D341Med (cell line): ENCODE measurements at regions not wholly inside any gene's neighbourhood (a gene's known extent, or its start where the extent isn't known, plus 50 kb on each side); places are given as distances from the start of the nearest gene placed in this dataset.

Experiments used
- DNase-seq: peaks from one replicate; pipeline ENCODE4 v3.0.0; 2012; ENCODE audit warnings: low spot score

DNA sequence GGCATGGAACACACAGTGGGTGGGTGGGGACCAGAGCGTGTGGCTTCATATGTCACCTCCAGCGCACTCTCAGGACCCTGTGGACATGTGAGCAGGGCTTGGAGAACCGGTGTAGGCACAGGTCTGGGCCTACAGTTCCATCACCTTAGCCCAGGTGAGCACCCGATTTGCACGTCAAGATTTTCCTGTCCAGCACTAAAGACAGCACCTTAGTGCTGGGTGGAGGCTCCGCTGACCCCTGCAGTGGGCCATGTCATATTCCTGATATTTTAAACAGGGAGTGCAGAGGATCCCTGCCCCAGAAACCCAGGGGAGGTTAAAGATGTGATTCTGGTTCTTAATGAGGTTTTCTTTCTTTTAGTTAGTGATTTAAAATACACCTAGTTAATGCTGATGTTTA lies 356.0 kb upstream of the IRX4 start:
- no peak for DNase-seq

- no peak for DNase-seq
These were observed 344.7 kb upstream of the IRX4 start for GRCh38 chr5:2227433-2227832.

GRCh38 chr5:2224689-2225088 lies 342.0 kb upstream of the IRX4 start:
- DNase-seq: no peak

DNA sequence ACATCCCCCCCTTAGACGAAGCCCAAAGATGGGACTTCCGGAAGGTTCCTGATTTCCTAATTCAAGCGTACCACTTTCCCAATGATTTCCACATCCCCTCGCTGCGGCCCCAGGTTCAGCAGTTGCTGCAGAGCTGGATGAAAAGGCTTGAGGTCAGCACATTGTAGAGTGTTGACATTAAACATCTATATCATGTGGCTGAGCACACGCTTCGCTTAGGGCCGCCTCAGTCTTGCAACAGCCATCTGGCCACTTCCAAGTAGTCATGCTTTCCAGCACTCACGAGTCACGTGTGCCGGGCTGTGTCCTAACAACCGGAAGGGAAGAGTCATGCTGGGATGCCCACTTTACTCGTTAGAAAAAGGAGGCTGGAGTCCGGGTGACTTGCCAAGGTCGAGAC lies 340.6 kb upstream of the IRX4 start:
- no peak for DNase-seq

DNA sequence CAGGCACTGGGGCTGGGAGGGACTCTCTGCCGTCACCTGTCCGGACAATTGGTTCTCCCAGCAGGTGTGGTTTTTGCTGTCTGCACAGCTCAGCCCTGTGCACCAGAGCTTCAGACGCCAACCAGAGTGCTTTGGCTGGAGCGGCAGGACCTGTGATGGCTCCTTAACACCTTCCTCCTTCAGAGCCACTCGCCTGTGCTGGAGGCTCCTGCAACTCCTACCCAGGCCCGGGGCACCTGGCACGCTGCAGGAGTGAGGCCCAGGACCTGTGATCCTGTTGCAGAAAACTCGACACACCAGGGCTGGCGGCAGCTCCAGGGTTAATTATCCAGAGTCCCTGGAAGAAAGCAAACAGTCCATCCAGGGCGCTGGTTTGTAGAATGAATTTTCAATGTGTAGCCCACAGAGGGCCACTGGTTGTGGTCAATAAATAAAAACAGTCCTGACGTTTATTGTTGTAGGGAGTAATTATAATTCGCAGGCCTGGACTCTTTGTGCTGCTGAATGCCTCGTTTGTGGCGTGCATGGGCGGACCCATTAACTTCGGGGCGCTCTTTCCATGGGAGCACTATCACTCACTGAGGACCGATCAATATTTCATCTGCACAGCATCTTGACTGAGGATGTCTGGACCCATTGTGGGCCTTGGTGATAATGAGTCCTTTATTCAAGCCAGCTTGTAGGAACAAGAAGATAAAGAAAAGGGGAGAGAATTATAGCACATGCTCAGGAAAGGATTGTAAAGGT lies 339.7 kb upstream of the IRX4 start:
- no peak for DNase-seq

DNA sequence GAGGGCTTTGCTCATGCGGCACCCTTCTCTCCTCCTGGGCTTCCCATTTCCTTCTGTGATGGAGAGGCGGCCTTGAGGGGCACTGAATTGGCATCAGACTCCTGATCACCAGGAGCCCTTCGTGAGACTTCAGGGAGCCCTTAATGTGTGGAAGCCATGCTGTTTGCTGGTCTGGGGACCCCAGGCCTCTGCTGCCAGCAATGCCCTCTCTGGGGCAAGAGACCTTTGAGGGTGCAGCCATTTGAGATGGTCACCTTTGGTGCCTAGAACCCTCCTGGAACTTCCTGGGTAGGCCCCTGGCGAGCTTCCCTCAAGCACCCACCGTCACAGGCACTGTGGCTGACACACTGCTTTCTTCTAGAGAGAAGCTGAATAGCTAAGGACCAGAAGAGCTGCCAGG lies 338.7 kb upstream of the IRX4 start:
- no peak for DNase-seq

GRCh38 chr5:2220741-2221140 lies 338.0 kb upstream of the IRX4 start:
- no peak for DNase-seq

GRCh38 chr5:2219149-2219776 lies 336.5 kb upstream of the IRX4 start:
- DNase-seq: no peak

GRCh38 chr5:2217219-2217618 lies 334.5 kb upstream of the IRX4 start:
- DNase-seq: no peak

GRCh38 chr5:2214910-2215590 lies 332.3 kb upstream of the IRX4 start:
- DNase-seq: no peak

DNA sequence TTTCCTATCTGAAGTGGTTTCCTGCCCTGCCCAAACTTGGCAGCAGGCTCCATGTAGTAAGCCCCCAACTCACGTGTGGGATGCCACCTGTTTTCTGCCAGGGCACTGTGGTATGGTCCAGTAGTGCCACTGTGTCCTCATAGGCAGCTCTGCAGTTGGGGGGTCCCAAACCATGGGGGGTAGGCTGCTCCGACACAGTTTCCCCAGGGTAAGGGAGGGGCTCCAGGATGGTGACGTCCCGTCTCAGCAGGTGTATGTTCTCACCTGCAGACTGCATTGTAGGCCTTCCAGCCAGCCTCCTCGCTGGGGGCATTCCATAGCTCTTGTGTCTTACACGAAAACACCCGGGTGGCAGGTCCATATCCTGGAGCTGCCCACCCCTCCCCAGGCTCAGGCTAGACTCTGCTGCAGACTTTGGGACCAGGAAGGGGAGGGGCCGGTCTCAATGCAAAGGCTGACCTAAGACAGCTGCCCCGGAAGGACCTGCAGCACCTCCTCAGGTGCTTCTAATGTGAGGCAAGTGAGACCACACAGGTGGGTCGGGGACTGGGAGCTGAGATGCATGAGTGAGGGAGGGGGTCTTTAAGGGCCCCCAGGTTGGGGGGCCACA lies 330.5 kb upstream of the IRX4 start:
- DNase-seq: no peak

- no peak for DNase-seq
These were observed 329.8 kb upstream of the IRX4 start for GRCh38 chr5:2212481-2212880.

DNA sequence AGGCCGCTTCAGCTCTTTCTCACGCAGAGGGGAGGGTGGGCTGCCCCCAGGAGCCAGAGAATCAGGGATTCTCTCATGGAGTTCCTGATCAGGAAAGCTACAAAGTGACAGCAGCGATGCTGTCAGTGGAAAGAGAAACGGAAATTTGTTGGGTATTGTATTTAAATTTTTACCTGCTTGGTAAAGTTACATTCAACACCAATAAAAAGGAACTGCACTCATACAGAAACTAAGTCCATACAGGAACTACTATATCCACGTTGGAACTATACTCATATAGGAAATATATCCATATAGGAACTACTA lies 325.5 kb upstream of the IRX4 start:
- no peak for DNase-seq

GRCh38 chr5:2207416-2208238 lies 324.9 kb upstream of the IRX4 start:
- peak; percentile 20 for DNase-seq

GRCh38 chr5:2207109-2207399 lies 324.3 kb upstream of the IRX4 start:
- DNase-seq: no peak

- peak; percentile 4 for DNase-seq
These were observed 323.8 kb upstream of the IRX4 start for GRCh38 chr5:2206293-2207108.

- peak; percentile 2 for DNase-seq
These were observed 323.0 kb upstream of the IRX4 start for GRCh38 chr5:2205596-2206226.

DNA sequence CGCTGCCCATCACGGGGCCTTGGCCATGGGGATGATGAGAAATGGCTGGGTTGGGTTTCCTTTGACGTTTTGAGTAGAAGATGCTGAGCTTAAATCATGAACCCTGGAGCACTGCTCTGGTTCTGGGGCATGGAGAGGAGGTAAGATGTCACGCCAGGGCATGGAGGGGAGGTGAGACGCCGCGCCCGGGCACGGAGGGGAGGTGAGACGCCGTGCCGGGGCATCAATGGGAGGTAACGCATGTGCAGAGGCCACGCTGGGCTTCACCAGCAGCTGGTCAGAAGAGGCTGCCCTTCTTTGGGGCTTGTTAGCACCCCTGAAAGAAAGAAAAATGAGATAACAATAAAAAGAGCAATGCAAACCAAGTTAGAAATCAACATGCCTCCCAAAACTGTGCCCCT lies 322.5 kb upstream of the IRX4 start:
- peak; percentile 4 for DNase-seq

GRCh38 chr5:2204366-2205184 lies 321.9 kb upstream of the IRX4 start:
- peak; percentile 8 for DNase-seq

DNA sequence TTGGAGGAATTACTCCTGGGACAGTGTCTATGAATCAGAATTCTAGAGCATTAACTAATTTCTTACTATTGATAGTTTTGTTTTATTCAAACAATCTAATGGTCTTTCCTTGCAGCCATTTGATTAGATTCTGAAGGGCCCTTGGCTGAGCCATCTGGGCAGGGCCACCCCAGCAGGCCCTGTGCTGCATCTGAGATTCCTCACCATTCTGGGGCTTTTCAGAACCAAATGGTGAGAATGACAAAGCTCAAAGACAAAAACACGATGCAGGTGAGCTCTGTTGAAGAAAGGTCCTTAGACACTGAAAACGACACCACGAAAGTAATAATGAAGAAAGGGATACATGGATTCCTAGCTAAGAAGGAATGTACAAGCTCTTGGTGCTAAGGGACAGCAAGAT lies 321.0 kb upstream of the IRX4 start:
- DNase-seq: no peak
